AG09319 (cell line): ENCODE measurements at regions not wholly inside any gene's neighbourhood (a gene's known extent, or its start where the extent isn't known, plus 50 kb on each side); places are given as distances from the start of the nearest gene placed in this dataset.

Source experiments
- DNase-seq: peaks from one replicate; pipeline ENCODE4 v3.0.0-alpha.2; 2010; ENCODE audit warnings: low read depth; ENCODE audit errors: extremely low read depth
- CTCF ChIP-seq: IDR thresholded peaks from 2 replicates; pipeline ENCODE4 v1.5.1; 2011; ENCODE audit warnings: low read depth, mild to moderate bottlenecking, inconsistent platforms, low read length, moderate library complexity

GRCh38 chr1:79226963-79227362 lies 220.4 kb upstream of the ADGRL4 start:
- DNase-seq = no peak
- TF ChIP-seq CTCF = no peak

- no peak for TF ChIP-seq CTCF
- no peak for DNase-seq
Measured at GRCh38 chr1:79224537-79224936, 218.0 kb upstream of the ADGRL4 start.

- TF ChIP-seq CTCF = no peak
- no peak for DNase-seq
Measured at GRCh38 chr1:79220509-79220908, 214.0 kb upstream of the ADGRL4 start.

- no peak for DNase-seq
- no peak for TF ChIP-seq CTCF
Measured at GRCh38 chr1:79215311-79215710, 208.8 kb upstream of the ADGRL4 start.

- TF ChIP-seq CTCF = no peak
- no peak for DNase-seq
Measured at GRCh38 chr1:79207786-79208185, 201.3 kb upstream of the ADGRL4 start.

- DNase-seq = no peak
- TF ChIP-seq CTCF = no peak
Measured at GRCh38 chr1:79207331-79207730, 200.8 kb upstream of the ADGRL4 start.

GRCh38 chr1:79204779-79205479 lies 198.4 kb upstream of the ADGRL4 start:
- no peak for TF ChIP-seq CTCF
- DNase-seq = no peak
